DOHH2 (cell line): ENCODE measurements at regions not wholly inside any gene's neighbourhood (a gene's known extent, or its start where the extent isn't known, plus 50 kb on each side); places are given as distances from the start of the nearest gene placed in this dataset.

ENCODE experiments used
- H3F3A ChIP-seq: fragments of 200-600 bp; sonication (generic), shearing (Covaris generic); 2 replicates; pipeline ENCODE4 v1.6.0; 2016; ENCODE audit warnings: antibody characterized with exemption, mild to moderate bottlenecking; ENCODE audit not compliant: control insufficient read depth, insufficient read depth
- H3K27ac ChIP-seq: fragments of 200-600 bp; sonication (generic); 2 replicates; pipeline ENCODE4 v1.5.1; 2014; ENCODE audit warnings: low read depth, mild to moderate bottlenecking, low read length, moderate library complexity
- H3K27me3 ChIP-seq: fragments of 200-600 bp; sonication (generic); 2 replicates; pipeline ENCODE4 v1.6.1; 2014; ENCODE audit warnings: mild to moderate bottlenecking, low read length, mixed read lengths; ENCODE audit not compliant: control insufficient read depth
- H3K36me3 ChIP-seq: fragments of 200-600 bp; sonication (generic); 2 replicates; pipeline ENCODE4 v1.6.1; 2014; ENCODE audit warnings: mild to moderate bottlenecking, low read length, moderate library complexity, mixed read lengths; ENCODE audit not compliant: control insufficient read depth
- H3K4me1 ChIP-seq: fragments of 200-600 bp; sonication (generic); 2 replicates; pipeline ENCODE4 v1.6.1; 2014; ENCODE audit warnings: mild to moderate bottlenecking, low read length, mixed read lengths; ENCODE audit not compliant: control insufficient read depth
- H3K4me2 ChIP-seq: fragments of 200-600 bp; sonication (generic); 2 replicates; pipeline ENCODE4 v1.6.0; 2014; ENCODE audit warnings: mild to moderate bottlenecking, low read length, moderate library complexity
- H3K4me3 ChIP-seq: fragments of 200-600 bp; sonication (generic); 2 replicates; pipeline ENCODE4 v1.5.1; 2014; ENCODE audit warnings: mild to moderate bottlenecking, low read length, mixed read lengths
- H3K79me2 ChIP-seq: fragments of 200-600 bp; sonication (generic); 2 replicates; pipeline ENCODE4 v1.6.1; 2014; ENCODE audit warnings: mild to moderate bottlenecking, low read length, mixed read lengths; ENCODE audit not compliant: control insufficient read depth
- H3K9me2 ChIP-seq: fragments of 200-600 bp; sonication (generic); replicated peaks from 2 replicates; pipeline ENCODE4 v1.6.1; 2014; ENCODE audit warnings: mild to moderate bottlenecking, low read length, mixed read lengths; ENCODE audit not compliant: control insufficient read depth
- H3K9me3 ChIP-seq: fragments of 200-600 bp; sonication (generic); 2 replicates; pipeline ENCODE4 v1.6.1; 2014; ENCODE audit warnings: antibody characterized with exemption, low read length, mixed read lengths; ENCODE audit not compliant: control insufficient read depth, insufficient read depth
- H4K20me1 ChIP-seq: fragments of 200-600 bp; sonication (generic); 2 replicates; pipeline ENCODE4 v1.6.0; 2014; ENCODE audit warnings: low read depth, mild to moderate bottlenecking, antibody characterized with exemption, low read length, moderate library complexity; ENCODE audit not compliant: control insufficient read depth, insufficient read depth
- CTCF ChIP-seq: fragments of 200-600 bp; sonication (generic); IDR thresholded peaks from one replicate; pipeline ENCODE4 v1.5.1; 2014; ENCODE audit warnings: antibody characterized with exemption, mild to moderate bottlenecking, low read depth, low read length; ENCODE audit not compliant: poor library complexity, severe bottlenecking
- EZH2phosphoT487 ChIP-seq: fragments of 200-600 bp; sonication (generic); IDR thresholded peaks from 2 replicates; pipeline ENCODE4 v1.6.1; 2017; ENCODE audit warnings: borderline replicate concordance, mild to moderate bottlenecking, antibody characterized with exemption, low read length, moderate library complexity, mixed read lengths

GRCh38 chr3:106067711-106068110 is 198.9 kb upstream of the CBLB start:
- peaks cover 11% of the 10 kb centered on the region; the same call in 1 of the 2 replicates for H3K9me3 ChIP-seq
- H3K27ac ChIP-seq = no peak overlapping the region
- H3K9me2 ChIP-seq = no peaks in the 10 kb centered on the region
- no peak for TF ChIP-seq EZH2phosphoT487
- TF ChIP-seq CTCF = no peak
- no peaks in the 10 kb centered on the region for H3F3A ChIP-seq
- no peak overlapping the region for H3K4me2 ChIP-seq
- no peaks in the 10 kb centered on the region for H4K20me1 ChIP-seq
- H3K4me1 ChIP-seq = no peaks in the 10 kb centered on the region
- no peaks in the 10 kb centered on the region for H3K79me2 ChIP-seq
- H3K36me3 ChIP-seq = no peaks in the 10 kb centered on the region
- no peaks in the 10 kb centered on the region for H3K27me3 ChIP-seq
- H3K4me3 ChIP-seq = no peak overlapping the region

GRCh38 chr3:106068381-106068780 is 199.6 kb upstream of the CBLB start:
- Histone ChIP-seq H3F3A (no peaks in the 10 kb centered on the region), H4K20me1 (no peaks in the 10 kb centered on the region), H3K4me1 (no peaks in the 10 kb centered on the region), H3K79me2 (no peaks in the 10 kb centered on the region), H3K4me2 (no peak overlapping the region), H3K9me2 (no peaks in the 10 kb centered on the region), H3K36me3 (no peaks in the 10 kb centered on the region), H3K4me3 (no peak overlapping the region), H3K9me3 (peaks cover 11% of the 10 kb centered on the region; the same call in 1 of the 2 replicates), H3K27ac (no peak overlapping the region), H3K27me3 (no peaks in the 10 kb centered on the region)
- TF ChIP-seq EZH2phosphoT487 (no peak), CTCF (no peak)

- Histone ChIP-seq H3K36me3 (no peaks in the 10 kb centered on the region), H3K9me3 (peaks cover 8% of the 10 kb centered on the region; the same call in 1 of the 2 replicates), H3K4me3 (no peak overlapping the region), H3K79me2 (no peaks in the 10 kb centered on the region), H3F3A (no peaks in the 10 kb centered on the region), H3K4me2 (no peak overlapping the region), H3K27me3 (no peaks in the 10 kb centered on the region), H4K20me1 (no peaks in the 10 kb centered on the region), H3K4me1 (no peaks in the 10 kb centered on the region), H3K9me2 (no peaks in the 10 kb centered on the region), H3K27ac (no peak overlapping the region)
- no peak for TF ChIP-seq CTCF
- TF ChIP-seq EZH2phosphoT487 = no peak
Measured at GRCh38 chr3:106068795-106069194, 200.0 kb upstream of the CBLB start.

GRCh38 chr3:106070187-106070586 is 201.4 kb upstream of the CBLB start:
- Histone ChIP-seq H4K20me1 (no peaks in the 10 kb centered on the region), H3F3A (no peaks in the 10 kb centered on the region), H3K79me2 (no peaks in the 10 kb centered on the region), H3K27me3 (no peaks in the 10 kb centered on the region), H3K36me3 (no peaks in the 10 kb centered on the region), H3K4me2 (no peak overlapping the region), H3K9me3 (peaks cover 2% of the 10 kb centered on the region; the same call in 1 of the 2 replicates), H3K9me2 (no peaks in the 10 kb centered on the region), H3K4me1 (no peaks in the 10 kb centered on the region), H3K4me3 (no peak overlapping the region), H3K27ac (no peak overlapping the region)
- TF ChIP-seq EZH2phosphoT487 (no peak), CTCF (no peak)
